ENCODE measurements at regions not wholly inside any gene's neighbourhood (a gene's known extent, or its start where the extent isn't known, plus 50 kb on each side); places are given as distances from the start of the nearest gene placed in this dataset.

DNA sequence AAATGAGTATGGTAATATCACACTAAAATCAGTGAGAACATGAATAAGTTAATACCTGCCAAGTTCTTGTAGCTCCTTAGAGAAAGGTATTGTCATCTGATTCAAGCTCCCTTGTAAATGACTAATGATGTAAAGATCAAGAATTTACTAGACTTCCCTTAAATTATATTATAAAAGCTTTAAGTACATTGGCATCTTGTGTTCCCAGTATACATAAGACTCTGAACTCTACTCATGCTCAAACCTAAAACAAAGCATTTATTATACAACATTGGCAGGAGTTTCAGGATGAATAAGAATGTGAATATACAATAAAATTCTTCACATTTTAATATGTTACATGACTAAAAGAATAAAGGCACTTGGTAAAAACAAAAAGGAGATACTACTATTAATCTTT is 126.8 kb upstream of the UNC5C start:
- no peak for TF ChIP-seq CTCF (conservative IDR thresholded peaks at IDR 0.05; ENCODE audit: low read length)
- no peak for TF ChIP-seq EZH2phosphoT487 (IDR thresholded peaks at IDR 0.05; ENCODE audit: borderline replicate concordance, low read depth, low read length)
